ENCODE measurements at regions not wholly inside any gene's neighbourhood (a gene's known extent, or its start where the extent isn't known, plus 50 kb on each side); places are given as distances from the start of the nearest gene placed in this dataset.

DNA sequence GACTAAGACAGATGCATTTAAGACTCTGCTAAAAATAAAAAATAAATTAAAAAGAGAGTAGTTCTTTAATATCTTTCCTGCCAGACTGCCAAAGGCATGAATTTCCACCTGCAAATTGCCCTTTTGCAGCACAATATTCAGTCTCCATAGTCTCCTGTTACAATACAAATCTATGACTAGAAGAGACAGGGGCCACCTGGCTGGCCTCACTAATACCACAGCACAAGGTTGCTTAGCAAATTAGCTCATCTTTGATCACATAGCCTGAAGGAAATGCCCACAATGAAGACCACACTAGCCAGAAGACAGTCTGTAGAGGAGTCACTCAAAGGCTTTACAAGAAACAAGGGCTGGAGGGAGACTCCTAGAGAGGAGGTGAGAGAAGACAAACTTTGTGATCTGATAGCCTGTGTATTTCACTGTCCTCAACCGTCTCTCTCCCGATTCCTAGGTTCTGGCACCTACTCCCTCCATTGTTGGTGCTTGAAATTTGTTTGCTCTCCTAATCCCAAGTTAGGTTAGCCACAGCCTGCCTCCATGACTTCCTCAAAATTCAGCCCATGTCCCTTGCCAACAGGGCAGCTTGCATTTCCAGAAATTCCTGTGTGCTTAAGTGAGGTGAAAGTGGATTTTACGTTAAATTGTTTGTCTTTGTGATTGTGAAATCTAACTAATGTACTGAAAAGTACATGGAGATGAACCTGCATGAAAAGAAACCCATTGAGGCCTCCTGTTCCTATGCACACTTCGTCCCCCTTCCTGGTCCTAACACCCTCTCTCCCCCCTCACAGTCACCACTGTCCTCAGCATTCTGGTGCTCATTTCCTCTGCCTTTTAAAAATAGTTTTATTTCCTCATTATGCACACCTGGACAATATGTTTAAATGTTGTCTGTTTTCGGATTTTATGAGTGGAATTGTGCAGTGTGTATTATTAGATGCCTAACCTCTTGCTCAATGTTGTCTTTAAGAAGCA lies 88.7 kb upstream of the PLXNC1 start:
- no peak for DNase-seq (ENCODE audit: low read depth in 1 of 2, low spot score in 1 of 2)

GRCh38 chr12:94062194-94062593 lies 86.2 kb upstream of the PLXNC1 start:
- no peak for DNase-seq (ENCODE audit: low read depth in 1 of 2, low spot score in 1 of 2)

- no peak for DNase-seq (ENCODE audit: low read depth in 1 of 2, low spot score in 1 of 2)
Measured at GRCh38 chr12:94062796-94063635, 85.4 kb upstream of the PLXNC1 start.

DNA sequence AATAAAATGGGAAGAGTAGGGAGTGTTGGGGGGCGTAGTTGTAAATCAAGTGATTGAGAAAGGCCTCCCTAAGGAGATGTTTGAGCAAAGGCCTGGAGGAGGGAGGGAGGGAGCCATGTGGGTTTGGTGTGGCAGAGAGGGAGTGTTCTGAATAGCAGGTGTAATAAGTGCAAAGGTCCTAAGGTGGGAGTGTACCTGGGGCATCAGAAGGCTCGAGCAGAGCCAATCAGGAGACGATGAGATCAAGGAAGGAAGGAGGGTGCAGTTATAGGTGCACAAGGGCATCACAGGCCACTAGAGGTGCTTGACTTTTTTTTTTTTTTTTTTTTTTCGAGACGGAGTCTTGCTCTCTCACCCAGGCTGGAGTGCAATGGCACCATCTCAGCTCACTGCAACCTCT lies 77.9 kb upstream of the PLXNC1 start:
- DNase-seq (ENCODE audit: low read depth in 1 of 2, low spot score in 1 of 2), result no peak

DNA sequence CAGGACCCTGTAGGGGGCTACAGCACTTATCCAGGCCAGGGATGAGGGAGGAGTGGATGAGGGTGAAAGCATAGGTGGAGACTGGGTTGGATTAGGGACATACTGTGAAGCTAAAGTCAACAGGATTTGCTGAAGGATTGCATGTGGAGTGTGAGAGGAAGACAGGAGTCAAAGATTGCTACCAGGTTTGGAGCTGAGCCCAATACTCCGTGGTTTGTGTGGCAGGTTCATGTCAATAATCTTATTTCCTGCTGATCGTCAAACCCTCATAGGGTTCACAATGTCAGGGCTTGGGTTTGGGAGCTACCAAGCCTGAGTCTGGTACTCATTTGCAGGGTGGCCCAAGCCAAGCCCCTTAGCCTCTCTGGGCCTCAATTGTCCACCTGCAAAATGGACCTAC lies 77.1 kb upstream of the PLXNC1 start:
- no peak for DNase-seq (ENCODE audit: low read depth in 1 of 2, low spot score in 1 of 2)

GRCh38 chr12:94073441-94074051 lies 74.8 kb upstream of the PLXNC1 start:
- DNase-seq (ENCODE audit: low read depth in 1 of 2, low spot score in 1 of 2), result no peak

DNA sequence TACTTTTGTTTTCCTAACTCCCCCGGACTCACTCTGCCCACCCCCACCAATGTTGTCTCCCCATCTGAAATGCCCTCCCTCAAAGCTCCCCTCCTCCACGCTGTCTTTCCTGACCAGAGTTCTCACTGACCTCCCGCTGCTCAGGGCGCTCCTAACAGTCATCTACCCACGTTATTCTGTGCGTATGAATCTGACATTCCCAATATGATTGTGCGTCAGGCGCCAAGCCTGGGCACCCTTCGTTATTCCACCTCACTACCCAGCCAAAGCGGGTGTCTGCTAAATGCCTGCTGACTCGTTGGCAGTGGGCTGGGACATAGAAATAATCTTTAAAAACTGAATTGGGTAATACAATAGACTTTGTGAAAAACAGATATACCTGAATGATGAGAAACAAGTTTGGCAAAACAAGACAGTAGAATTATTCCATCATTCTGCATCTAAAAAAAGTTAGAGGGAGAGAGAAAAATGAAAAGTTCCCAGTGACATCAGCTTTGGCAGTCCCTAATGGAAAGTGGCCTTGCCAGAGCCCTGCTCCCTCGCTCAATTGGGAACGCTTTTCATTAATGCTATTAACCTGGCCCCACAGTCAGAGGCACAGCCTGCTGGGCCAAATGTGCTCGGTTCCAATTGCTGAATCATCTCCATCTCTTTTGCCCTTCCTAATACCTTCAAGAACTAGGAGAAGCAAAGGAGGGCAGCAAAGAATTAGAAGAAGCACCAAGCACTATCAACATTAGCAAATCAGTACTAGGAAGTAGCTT lies 74.0 kb upstream of the PLXNC1 start:
- no peak for DNase-seq (ENCODE audit: low read depth in 1 of 2, low spot score in 1 of 2)

- no peak for DNase-seq (ENCODE audit: low read depth in 1 of 2, low spot score in 1 of 2)
Measured at GRCh38 chr12:94074980-94075629, 73.3 kb upstream of the PLXNC1 start.

GRCh38 chr12:94077209-94077608 lies 71.2 kb upstream of the PLXNC1 start:
- no peak for DNase-seq (ENCODE audit: low read depth in 1 of 2, low spot score in 1 of 2)

DNA sequence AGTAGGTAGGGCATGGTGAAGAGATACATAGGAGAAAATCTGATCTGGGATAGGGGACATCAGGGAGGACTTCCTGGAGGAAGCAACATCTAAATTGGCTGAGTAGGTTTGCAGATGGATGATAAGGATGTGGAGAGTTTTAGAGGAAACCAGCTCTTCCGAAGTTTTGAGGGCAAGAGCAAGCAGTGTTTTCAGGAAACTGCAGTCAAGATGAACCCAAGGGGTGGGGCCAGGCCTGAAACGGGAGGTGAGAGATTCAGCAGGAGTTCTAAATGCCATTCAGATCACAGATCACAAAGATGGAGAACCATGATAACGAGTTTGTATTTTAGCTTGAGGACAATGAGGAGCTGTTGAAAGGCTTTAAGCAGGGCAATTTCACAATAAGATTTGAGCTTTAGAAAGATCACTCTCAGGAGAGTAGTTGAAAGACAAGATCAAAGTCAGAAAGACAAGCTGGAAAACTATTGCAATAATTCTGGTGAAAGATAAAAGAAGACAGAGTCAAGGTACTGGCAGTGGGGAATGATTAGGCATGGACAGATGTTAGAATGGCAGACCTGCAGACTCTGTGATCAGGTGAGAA lies 70.1 kb upstream of the PLXNC1 start:
- no peak for DNase-seq (ENCODE audit: low read depth in 1 of 2, low spot score in 1 of 2)

DNA sequence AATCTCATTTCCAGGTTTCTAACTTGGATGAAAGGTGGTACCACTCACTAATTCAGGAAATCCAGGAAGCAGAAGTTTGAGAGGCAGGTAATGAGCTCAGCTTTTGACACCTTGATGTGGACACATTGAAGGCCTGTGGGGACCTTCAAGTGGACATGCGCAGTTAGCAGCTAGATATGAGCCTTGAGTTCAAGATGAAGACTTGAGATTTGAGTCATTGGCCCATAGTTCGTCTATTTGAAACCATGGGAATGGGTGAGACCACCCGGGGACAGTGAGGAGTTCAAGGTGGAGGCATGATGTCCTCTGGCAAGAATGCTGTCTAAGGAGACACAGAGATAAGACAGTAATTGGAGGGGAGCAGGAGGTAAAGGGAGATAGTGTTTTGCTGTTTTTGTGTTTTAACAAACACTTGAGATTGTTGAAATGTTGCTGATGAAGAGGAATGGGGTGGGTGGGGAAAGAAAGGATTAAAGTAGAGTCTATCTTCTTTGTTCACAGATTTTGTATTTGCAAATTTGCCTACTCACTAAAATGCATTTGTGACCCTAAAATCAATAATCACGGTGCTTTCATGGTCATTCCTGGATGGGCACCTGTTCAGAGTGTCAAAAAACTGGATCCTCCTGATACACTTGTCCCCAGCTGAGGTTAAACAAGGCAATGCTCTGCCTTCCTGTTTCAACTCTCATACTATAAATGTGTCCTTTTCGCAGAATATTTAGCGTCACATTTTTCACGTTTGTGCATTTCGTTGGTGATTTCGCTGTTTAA lies 69.5 kb upstream of the PLXNC1 start:
- DNase-seq (ENCODE audit: low read depth in 1 of 2, low spot score in 1 of 2), result no peak

DNA sequence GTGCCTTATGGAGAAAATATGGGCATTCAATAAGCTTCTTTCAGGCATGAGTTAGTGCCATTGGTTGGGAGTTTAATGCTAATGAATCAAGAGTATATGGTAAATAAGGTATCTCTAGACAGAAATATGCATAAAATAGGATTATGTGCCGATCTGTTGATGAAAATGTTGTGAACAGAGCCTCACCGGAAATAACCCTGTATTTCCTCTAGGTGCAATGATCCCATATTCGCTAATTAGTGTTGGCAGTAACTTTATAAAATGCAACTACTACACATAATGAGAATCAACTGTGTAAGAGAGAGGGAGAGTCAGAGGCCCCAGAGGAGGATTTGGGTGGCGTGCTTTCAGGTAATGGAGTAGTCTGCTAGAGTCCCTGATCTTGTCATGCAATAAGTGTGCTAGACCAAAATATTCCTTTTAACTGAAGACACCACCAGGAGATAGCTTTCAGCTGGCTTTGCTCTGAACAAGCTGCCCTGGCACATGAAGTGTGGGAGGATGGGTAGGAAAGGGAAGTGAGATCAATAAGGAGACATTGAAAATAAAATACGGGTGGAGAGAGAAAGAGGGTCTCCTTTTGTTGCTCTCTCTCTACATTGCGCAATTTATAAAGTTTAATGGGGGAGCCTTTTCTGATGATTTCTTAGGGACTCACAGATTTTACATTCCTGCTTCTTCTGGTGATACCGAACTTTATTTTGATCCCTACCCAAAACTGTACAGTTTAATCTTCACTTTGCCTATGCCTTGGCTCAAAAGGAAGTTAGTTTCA lies 68.6 kb upstream of the PLXNC1 start:
- DNase-seq (ENCODE audit: low read depth in 1 of 2, low spot score in 1 of 2), result no peak

GRCh38 chr12:94080341-94081009 lies 67.9 kb upstream of the PLXNC1 start:
- no peak for DNase-seq (ENCODE audit: low read depth in 1 of 2, low spot score in 1 of 2)

GRCh38 chr12:94082690-94083089 lies 65.7 kb upstream of the PLXNC1 start:
- DNase-seq (ENCODE audit: low read depth in 1 of 2, low spot score in 1 of 2), result no peak

- DNase-seq (ENCODE audit: low read depth in 1 of 2, low spot score in 1 of 2), result no peak
Measured at GRCh38 chr12:94089891-94090290, 58.5 kb upstream of the PLXNC1 start.

- DNase-seq (ENCODE audit: low read depth in 1 of 2, low spot score in 1 of 2), result no peak
Measured at GRCh38 chr12:94091624-94092023, 56.8 kb upstream of the PLXNC1 start.

- DNase-seq (ENCODE audit: low read depth in 1 of 2, low spot score in 1 of 2), result no peak
Measured at GRCh38 chr12:94092516-94093241, 55.7 kb upstream of the PLXNC1 start.
